ENCODE measurements at regions not wholly inside any gene's neighbourhood (a gene's known extent, or its start where the extent isn't known, plus 50 kb on each side); places are given as distances from the start of the nearest gene placed in this dataset.

- TF ChIP-seq SMC3 (IDR thresholded peaks at IDR 0.05; ENCODE audit: low read depth, low read length) (no peak), MAFK (IDR thresholded peaks at IDR 0.05; ENCODE audit: low read depth, low read length) (no peak), FOS (IDR thresholded peaks at IDR 0.05; ENCODE audit: low read depth, low read length) (no peak), BHLHE40 (IDR thresholded peaks at IDR 0.05; ENCODE audit: low read depth, low read length) (no peak), MXI1 (IDR thresholded peaks at IDR 0.05; ENCODE audit: borderline replicate concordance, low read depth, low read length) (no peak), RAD21 (IDR thresholded peaks at IDR 0.05; ENCODE audit: low read length) (no peak), USF2 (IDR thresholded peaks at IDR 0.05; ENCODE audit: low read depth, low read length) (no peak), CHD1 (IDR thresholded peaks at IDR 0.05; ENCODE audit: low read depth, low read length) (no peak), RCOR1 (IDR thresholded peaks at IDR 0.05; ENCODE audit: insufficient replicate concordance, low read length) (no peak), POLR2A (IDR thresholded peaks at IDR 0.05; ENCODE audit: low read depth, low read length) (no peak), MAZ (IDR thresholded peaks at IDR 0.05; ENCODE audit: borderline replicate concordance, low read depth, low read length) (no peak), RFX5 (IDR thresholded peaks at IDR 0.05; ENCODE audit: low read depth, low read length) (no peak), CTCF (conservative IDR thresholded peaks at IDR 0.05; ENCODE audit: low read depth, low read length) (no peak), CEBPB (IDR thresholded peaks at IDR 0.05; ENCODE audit: low read depth, low read length) (no peak), NFE2L2 (IDR thresholded peaks at IDR 0.05; ENCODE audit: low read depth, low read length) (no peak)
- dilution Hi-C loops (cut with HindIII; ENCODE audit: low sequenced_read_pairs, unreplicated experiment) (no loop called here), intact Hi-C loops (cut with micrococcal nuclease) (no loop called here), in situ Hi-C loops (cut with MboI; ENCODE audit: low sequenced_read_pairs) (no loop called here)
- no peak overlapping the region for H3K23ac ChIP-seq (ENCODE audit: low read depth, low read length)
- no peaks in the 10 kb centered on the region for H3K9me3 ChIP-seq (ENCODE audit: control insufficient read depth, insufficient read depth, low read length)
- H3K79me1 ChIP-seq (ENCODE audit: low read depth in 1 of 2, low read length in 2 of 2) = no peaks in the 10 kb centered on the region
- BruUV-seq (replicated peaks) = no TSS peak
- no peaks in the 10 kb centered on the region for H3K36me3 ChIP-seq (ENCODE audit: control insufficient read depth, insufficient read depth, low read length)
- no peak for ATAC-seq (ENCODE audit: low read depth)
- H2BK20ac ChIP-seq (ENCODE audit: low read depth, low read length) = no peak overlapping the region
- no CpG with 5 or more reads among the region's 2 CpGs for WGBS, 2 experiments (ENCODE audit: extremely low coverage in 2 of 2, insufficient read length in 1 of 2)
- no peaks in the 10 kb centered on the region for H3K9me1 ChIP-seq (ENCODE audit: insufficient read depth, low read length)
- H3K4me2 ChIP-seq (ENCODE audit: low read depth, low read length) = no peak overlapping the region
- no peak overlapping the region for H3K14ac ChIP-seq (replicated peaks; ENCODE audit: low read depth, low read length)
- H4K91ac ChIP-seq (ENCODE audit: insufficient read depth, low read depth, low read length) = no peak overlapping the region
- H2BK15ac ChIP-seq (ENCODE audit: low read depth, low read length) = no peak overlapping the region
- no peak overlapping the region for H3K4ac ChIP-seq (ENCODE audit: low read depth, low read length)
- H4K8ac ChIP-seq (ENCODE audit: low read depth in 2 of 2, low read length in 2 of 2) = no peak overlapping the region
- H3K18ac ChIP-seq (ENCODE audit: low read depth, low read length) = no peak overlapping the region
- H4K5ac ChIP-seq (ENCODE audit: low read depth, low read length) = no peak overlapping the region
- no peak overlapping the region for H3K56ac ChIP-seq (ENCODE audit: extremely low read depth, insufficient read depth, low read length)
- POLR2A ChIA-PET (ENCODE audit: unreplicated experiment) = no interaction called here
- no peak overlapping the region for H3K4me3 ChIP-seq (ENCODE audit: insufficient read depth, low read depth, low read length)
- no peak overlapping the region for H3K9ac ChIP-seq (ENCODE audit: low read depth, low read length)
- H2AK5ac ChIP-seq (ENCODE audit: low read depth, low read length) = no peak overlapping the region
- H4K20me1 ChIP-seq (ENCODE audit: insufficient read depth, low read length) = no peaks in the 10 kb centered on the region
- no peaks in the 10 kb centered on the region for H3K4me1 ChIP-seq (ENCODE audit: control insufficient read depth, insufficient read depth, low read length)
- CTCF ChIA-PET = no interaction called here
- no peak overlapping the region for H2AK9ac ChIP-seq (replicated peaks; ENCODE audit: low read depth, low read length, poor library complexity)
- no peak overlapping the region for H2AFZ ChIP-seq (replicated peaks; ENCODE audit: low read length, poor library complexity)
- H2BK120ac ChIP-seq (ENCODE audit: low read depth, low read length) = no peak overlapping the region
- H3K27me3 ChIP-seq (ENCODE audit: control insufficient read depth, insufficient read depth, low read length) = no peaks in the 10 kb centered on the region
- no peak overlapping the region for H2BK5ac ChIP-seq (ENCODE audit: low read depth, low read length, poor library complexity, severe bottlenecking)
- DNase-seq = no peak
- no peak overlapping the region for H3K27ac ChIP-seq (ENCODE audit: insufficient read depth, low read length)
Observed at GRCh38 chr2:187207126-187207525, 240.9 kb downstream of the CALCRL start.
